ENCODE measurements at regions not wholly inside any gene's neighbourhood (a gene's known extent, or its start where the extent isn't known, plus 50 kb on each side); places are given as distances from the start of the nearest gene placed in this dataset.
"Not testable (repeated sequence)": the region's sequence is repeated elsewhere in the genome, so short reads cannot be mapped to it uniquely, and the experiment has no call there.

GRCh38 chr5:106521701-106522100 is 1149.0 kb downstream of the EFNA5 start:
- no peak for DNase-seq

- DNase-seq, result no peak
Measured at GRCh38 chr5:106510321-106510720, 1160.4 kb downstream of the EFNA5 start.

GRCh38 chr5:106508894-106509293 is 1161.8 kb downstream of the EFNA5 start:
- no peak for DNase-seq

GRCh38 chr5:106493910-106494309 is 1176.8 kb downstream of the EFNA5 start:
- DNase-seq, result no peak

GRCh38 chr5:106489004-106489403 is 1181.7 kb downstream of the EFNA5 start:
- DNase-seq, result no peak

GRCh38 chr5:106488407-106488806 is 1182.3 kb downstream of the EFNA5 start:
- DNase-seq, result no peak

- peak in 1 of 2 donors; percentile 5 for DNase-seq
Measured at GRCh38 chr5:106481374-106481773, 1189.4 kb downstream of the EFNA5 start.

- no peak for DNase-seq
Measured at GRCh38 chr5:106476630-106477029, 1194.1 kb downstream of the EFNA5 start.

GRCh38 chr5:106474066-106474465 is 1196.7 kb downstream of the EFNA5 start:
- no peak for DNase-seq

GRCh38 chr5:106459541-106459940 is 1211.2 kb downstream of the EFNA5 start:
- no peak for DNase-seq

GRCh38 chr5:106454651-106455415 is 1215.9 kb downstream of the EFNA5 start:
- DNase-seq, result no peak

- no peak for DNase-seq
Measured at GRCh38 chr5:106454050-106454449, 1216.7 kb downstream of the EFNA5 start.

- no peak for DNase-seq
Measured at GRCh38 chr5:106451998-106452397, 1218.7 kb downstream of the EFNA5 start.

GRCh38 chr5:106443746-106444145 is 1227.0 kb downstream of the EFNA5 start:
- no peak for DNase-seq

GRCh38 chr5:106435185-106435584 is 1235.6 kb downstream of the EFNA5 start:
- no peak for DNase-seq

GRCh38 chr5:106430733-106431132 is 1240.0 kb downstream of the EFNA5 start:
- DNase-seq, result not testable (repeated sequence)

GRCh38 chr5:106423109-106423897 is 1247.4 kb downstream of the EFNA5 start:
- DNase-seq, result no peak

- DNase-seq, result no peak
Measured at GRCh38 chr5:106420102-106420501, 1250.6 kb downstream of the EFNA5 start.

GRCh38 chr5:106418196-106418595 is 1252.5 kb downstream of the EFNA5 start:
- no peak for DNase-seq

- no peak for DNase-seq
Measured at GRCh38 chr5:106417566-106417965, 1253.2 kb downstream of the EFNA5 start.

- DNase-seq, result no peak
Measured at GRCh38 chr5:106417163-106417562, 1253.6 kb downstream of the EFNA5 start.

GRCh38 chr5:106415541-106415940 is 1255.2 kb downstream of the EFNA5 start:
- DNase-seq, result no peak

GRCh38 chr5:106414342-106414741 is 1256.4 kb downstream of the EFNA5 start:
- no peak for DNase-seq

GRCh38 chr5:106412606-106413005 is 1258.1 kb downstream of the EFNA5 start:
- no peak for DNase-seq
